ENCODE measurements at regions not wholly inside any gene's neighbourhood (a gene's known extent, or its start where the extent isn't known, plus 50 kb on each side); places are given as distances from the start of the nearest gene placed in this dataset.

GRCh38 chr14:84453307-84453950 is 1076.5 kb upstream of the FLRT2 start:
- Histone ChIP-seq H3K9me2 (ENCODE audit: low read depth, low read length) (no peaks in the 10 kb centered on the region), H3K36me3 (ENCODE audit: insufficient read depth, low read length) (no peaks in the 10 kb centered on the region), H4K20me1 (ENCODE audit: insufficient read depth, low read length) (no peaks in the 10 kb centered on the region), H2AFZ (ENCODE audit: low read length) (no peak overlapping the region), H3K79me2 (ENCODE audit: insufficient read depth, low read length) (no peaks in the 10 kb centered on the region), H3K9me3 (ENCODE audit: low read length) (no peaks in the 10 kb centered on the region), H3K27ac (ENCODE audit: low read depth, low read length, poor library complexity, severe bottlenecking) (no peak overlapping the region), H3K4me1 (ENCODE audit: insufficient read depth, low read length, severe bottlenecking) (no peaks in the 10 kb centered on the region), H3K9ac (ENCODE audit: low read length) (no peak overlapping the region), H3K4me3 (ENCODE audit: low read depth, low read length, poor library complexity, severe bottlenecking) (no peak overlapping the region), H3K4me2 (ENCODE audit: low read length) (no peak overlapping the region), H3K27me3 (ENCODE audit: insufficient read depth, low read length) (no peaks in the 10 kb centered on the region), H3F3A (ENCODE audit: insufficient read depth, low read length) (no peaks in the 10 kb centered on the region)
- TF ChIP-seq EZH2 (IDR thresholded peaks at IDR 0.05; ENCODE audit: borderline replicate concordance, low read length) (no peak), CTCF (IDR thresholded peaks at IDR 0.05; ENCODE audit: low read length) (no peak)

- Histone ChIP-seq H3K27ac (ENCODE audit: low read depth, low read length, poor library complexity, severe bottlenecking) (no peak overlapping the region), H3K36me3 (ENCODE audit: insufficient read depth, low read length) (no peaks in the 10 kb centered on the region), H3F3A (ENCODE audit: insufficient read depth, low read length) (no peaks in the 10 kb centered on the region), H3K9me3 (ENCODE audit: low read length) (no peaks in the 10 kb centered on the region), H3K4me3 (ENCODE audit: low read depth, low read length, poor library complexity, severe bottlenecking) (no peak overlapping the region), H3K9me2 (ENCODE audit: low read depth, low read length) (no peaks in the 10 kb centered on the region), H2AFZ (ENCODE audit: low read length) (no peak overlapping the region), H3K79me2 (ENCODE audit: insufficient read depth, low read length) (no peaks in the 10 kb centered on the region), H4K20me1 (ENCODE audit: insufficient read depth, low read length) (no peaks in the 10 kb centered on the region), H3K4me1 (ENCODE audit: insufficient read depth, low read length, severe bottlenecking) (no peaks in the 10 kb centered on the region), H3K27me3 (ENCODE audit: insufficient read depth, low read length) (no peaks in the 10 kb centered on the region), H3K4me2 (ENCODE audit: low read length) (no peak overlapping the region), H3K9ac (ENCODE audit: low read length) (no peak overlapping the region)
- TF ChIP-seq CTCF (IDR thresholded peaks at IDR 0.05; ENCODE audit: low read length), result no peak
Measured at GRCh38 chr14:84454114-84454513, 1075.8 kb upstream of the FLRT2 start.

GRCh38 chr14:84456946-84457345 is 1073.0 kb upstream of the FLRT2 start:
- no peak overlapping the region for H3K9ac ChIP-seq (ENCODE audit: low read length)
- H3K9me2 ChIP-seq (ENCODE audit: low read depth, low read length), result no peaks in the 10 kb centered on the region
- H3K27ac ChIP-seq (ENCODE audit: low read depth, low read length, poor library complexity, severe bottlenecking), result no peak overlapping the region
- H3F3A ChIP-seq (ENCODE audit: insufficient read depth, low read length), result no peaks in the 10 kb centered on the region
- H3K36me3 ChIP-seq (ENCODE audit: insufficient read depth, low read length), result no peaks in the 10 kb centered on the region
- H4K20me1 ChIP-seq (ENCODE audit: insufficient read depth, low read length), result no peaks in the 10 kb centered on the region
- H3K9me3 ChIP-seq (ENCODE audit: low read length), result no peaks in the 10 kb centered on the region
- TF ChIP-seq EZH2 (IDR thresholded peaks at IDR 0.05; ENCODE audit: borderline replicate concordance, low read length) (no peak), CTCF (IDR thresholded peaks at IDR 0.05; ENCODE audit: low read length) (no peak)
- no peak overlapping the region for H3K4me2 ChIP-seq (ENCODE audit: low read length)
- no peaks in the 10 kb centered on the region for H3K79me2 ChIP-seq (ENCODE audit: insufficient read depth, low read length)
- H2AFZ ChIP-seq (ENCODE audit: low read length), result no peak overlapping the region
- H3K4me1 ChIP-seq (ENCODE audit: insufficient read depth, low read length, severe bottlenecking), result no peaks in the 10 kb centered on the region
- no peak overlapping the region for H3K4me3 ChIP-seq (ENCODE audit: low read depth, low read length, poor library complexity, severe bottlenecking)
- H3K27me3 ChIP-seq (ENCODE audit: insufficient read depth, low read length), result no peaks in the 10 kb centered on the region
